Vagina (tissue), 2 donors: ENCODE measurements at regions not wholly inside any gene's neighbourhood (a gene's known extent, or its start where the extent isn't known, plus 50 kb on each side); places are given as distances from the start of the nearest gene placed in this dataset.

ENCODE experiments used
- POLR2A ChIP-seq, 2 donors: fragments of 450-650 bp; IDR thresholded peaks; one replicate each; pipeline ENCODE4 v1.6.1; 2017; ENCODE audit warnings: antibody characterized with exemption in 2 of 2, mild to moderate bottlenecking in 2 of 2, moderate library complexity in 2 of 2
- POLR2AphosphoS5 ChIP-seq, 2 donors: sonication (generic); formaldehyde crosslinking; IDR thresholded peaks; one replicate each; pipeline ENCODE4 v1.9.0; 2017; ENCODE audit warnings: antibody characterized with exemption in 2 of 2, mild to moderate bottlenecking in 2 of 2, low read depth in 1 of 2; ENCODE audit not compliant: insufficient read depth in 1 of 2
- TF ChIP-seq, protein P1 (sequence below), 3 experiments: fragments of 450-650 bp in 2 of 3; fragments of 200-600 bp in 1 of 3; sonication (generic) in 1 of 3; IDR thresholded peaks; one replicate each; pipeline ENCODE4 v1.5.1; 2017 to 2019; ENCODE audit warnings: antibody characterized with exemption in 3 of 3, mild to moderate bottlenecking in 2 of 3, moderate library complexity in 2 of 3

DNA sequence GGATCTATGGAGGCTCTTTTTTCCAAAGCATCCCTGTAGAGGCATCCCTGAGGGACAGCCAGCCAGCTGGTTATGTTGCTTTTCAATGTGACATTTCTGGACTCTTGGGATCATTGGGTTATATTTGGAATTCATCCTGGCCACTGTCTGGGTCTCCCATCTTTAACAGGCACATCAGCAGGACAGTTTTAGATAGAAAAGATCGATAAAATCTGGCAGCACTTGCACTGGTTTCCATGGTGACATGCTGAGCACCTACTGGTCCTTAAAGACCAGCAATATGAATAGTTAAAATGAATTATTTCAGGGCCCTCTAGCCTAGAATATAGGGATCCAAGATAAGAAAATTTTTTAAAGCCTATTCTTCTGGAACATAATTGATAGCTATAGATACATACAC is 151.6 kb downstream of the KDR start:
- TF ChIP-seq, protein P1, sequence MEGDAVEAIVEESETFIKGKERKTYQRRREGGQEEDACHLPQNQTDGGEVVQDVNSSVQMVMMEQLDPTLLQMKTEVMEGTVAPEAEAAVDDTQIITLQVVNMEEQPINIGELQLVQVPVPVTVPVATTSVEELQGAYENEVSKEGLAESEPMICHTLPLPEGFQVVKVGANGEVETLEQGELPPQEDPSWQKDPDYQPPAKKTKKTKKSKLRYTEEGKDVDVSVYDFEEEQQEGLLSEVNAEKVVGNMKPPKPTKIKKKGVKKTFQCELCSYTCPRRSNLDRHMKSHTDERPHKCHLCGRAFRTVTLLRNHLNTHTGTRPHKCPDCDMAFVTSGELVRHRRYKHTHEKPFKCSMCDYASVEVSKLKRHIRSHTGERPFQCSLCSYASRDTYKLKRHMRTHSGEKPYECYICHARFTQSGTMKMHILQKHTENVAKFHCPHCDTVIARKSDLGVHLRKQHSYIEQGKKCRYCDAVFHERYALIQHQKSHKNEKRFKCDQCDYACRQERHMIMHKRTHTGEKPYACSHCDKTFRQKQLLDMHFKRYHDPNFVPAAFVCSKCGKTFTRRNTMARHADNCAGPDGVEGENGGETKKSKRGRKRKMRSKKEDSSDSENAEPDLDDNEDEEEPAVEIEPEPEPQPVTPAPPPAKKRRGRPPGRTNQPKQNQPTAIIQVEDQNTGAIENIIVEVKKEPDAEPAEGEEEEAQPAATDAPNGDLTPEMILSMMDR (IDR thresholded peaks at IDR 0.05), result no peak
- TF ChIP-seq POLR2AphosphoS5 (IDR thresholded peaks at IDR 0.05; ENCODE audit: insufficient read depth in 1 of 2, low read depth in 1 of 2) (no peak), POLR2A (IDR thresholded peaks at IDR 0.05) (no peak)
